ENCODE measurements at regions not wholly inside any gene's neighbourhood (a gene's known extent, or its start where the extent isn't known, plus 50 kb on each side); places are given as distances from the start of the nearest gene placed in this dataset.

DNA sequence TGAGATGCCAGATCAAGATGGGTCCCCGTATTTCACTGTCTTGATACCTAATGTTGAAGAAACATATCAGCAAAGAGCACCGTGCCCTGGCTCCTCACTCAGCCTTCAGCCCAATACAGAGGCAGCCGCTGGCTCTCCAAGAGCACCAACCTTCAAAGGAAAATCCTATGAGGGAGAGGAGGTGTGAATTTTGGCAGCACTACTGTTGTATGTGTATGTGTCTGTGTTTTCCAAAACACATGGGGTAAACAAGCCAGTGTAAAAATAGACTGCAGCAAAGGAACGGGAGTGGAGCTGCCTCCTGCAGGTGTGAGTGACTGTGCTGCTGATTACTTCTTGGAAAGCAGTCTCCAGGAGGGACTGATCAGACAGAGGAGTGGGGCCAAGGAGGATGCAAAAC, 194.0 kb upstream of the CDH5 start:
- no peak for DNase-seq (ENCODE audit: extremely low spot score)
- POLR2A ChIA-PET: no interaction called here
- CTCF ChIA-PET: no interaction called here
- no peak for TF ChIP-seq SUZ12 (IDR thresholded peaks at IDR 0.05)
- TF ChIP-seq SP1 (IDR thresholded peaks at IDR 0.05): no peak
- TF ChIP-seq FOXM1 (IDR thresholded peaks at IDR 0.05; ENCODE audit: borderline replicate concordance): no peak
- TF ChIP-seq ZNF384 (IDR thresholded peaks at IDR 0.05): no peak
- TF ChIP-seq FOXK2 (IDR thresholded peaks at IDR 0.05): no peak
- no peak for TF ChIP-seq L3MBTL2 (conservative IDR thresholded peaks at IDR 0.05)
- no peak for TF ChIP-seq NFRKB (IDR thresholded peaks at IDR 0.05)
- no peak for TF ChIP-seq ARNT (IDR thresholded peaks at IDR 0.05)
- TF ChIP-seq LEF1 (IDR thresholded peaks at IDR 0.05; ENCODE audit: borderline replicate concordance): no peak

DNA sequence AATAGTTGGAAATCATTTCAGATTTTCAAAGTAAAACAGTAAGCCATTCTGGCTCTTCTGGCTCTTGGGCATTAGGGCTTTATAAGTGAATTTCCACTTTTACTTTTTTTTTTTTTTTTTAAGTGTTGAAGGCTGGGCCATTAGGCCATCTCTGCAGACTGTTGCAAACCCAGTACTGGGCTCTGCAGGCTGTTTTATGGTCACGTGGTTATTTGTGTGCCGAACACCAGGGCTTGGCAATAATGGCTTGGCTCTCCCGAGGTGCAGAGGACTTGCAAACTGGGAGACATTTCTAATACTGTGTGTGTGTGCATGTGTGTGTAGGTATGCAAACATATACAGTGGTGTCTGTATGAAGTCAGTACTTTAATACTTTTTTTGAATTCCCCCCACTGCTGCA, 194.9 kb upstream of the CDH5 start:
- no peak for DNase-seq (ENCODE audit: extremely low spot score)
- no peak for TF ChIP-seq FOXM1 (IDR thresholded peaks at IDR 0.05; ENCODE audit: borderline replicate concordance)
- TF ChIP-seq ELF4 (IDR thresholded peaks at IDR 0.05): no peak
- no peak for TF ChIP-seq SP1 (IDR thresholded peaks at IDR 0.05)
- no peak for TF ChIP-seq FOXK2 (IDR thresholded peaks at IDR 0.05)
- no peak for TF ChIP-seq TARDBP (IDR thresholded peaks at IDR 0.05)
- TF ChIP-seq CTBP1 (IDR thresholded peaks at IDR 0.05; ENCODE audit: borderline replicate concordance): no peak
- TF ChIP-seq NFRKB (IDR thresholded peaks at IDR 0.05): no peak
- TF ChIP-seq FOXA1 (IDR thresholded peaks at IDR 0.05): no peak
- TF ChIP-seq, protein P1, sequence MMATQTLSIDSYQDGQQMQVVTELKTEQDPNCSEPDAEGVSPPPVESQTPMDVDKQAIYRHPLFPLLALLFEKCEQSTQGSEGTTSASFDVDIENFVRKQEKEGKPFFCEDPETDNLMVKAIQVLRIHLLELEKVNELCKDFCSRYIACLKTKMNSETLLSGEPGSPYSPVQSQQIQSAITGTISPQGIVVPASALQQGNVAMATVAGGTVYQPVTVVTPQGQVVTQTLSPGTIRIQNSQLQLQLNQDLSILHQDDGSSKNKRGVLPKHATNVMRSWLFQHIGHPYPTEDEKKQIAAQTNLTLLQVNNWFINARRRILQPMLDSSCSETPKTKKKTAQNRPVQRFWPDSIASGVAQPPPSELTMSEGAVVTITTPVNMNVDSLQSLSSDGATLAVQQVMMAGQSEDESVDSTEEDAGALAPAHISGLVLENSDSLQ (IDR thresholded peaks at IDR 0.05): no peak
- CTCF ChIA-PET: no interaction called here
- POLR2A ChIA-PET: no interaction called here

DNA sequence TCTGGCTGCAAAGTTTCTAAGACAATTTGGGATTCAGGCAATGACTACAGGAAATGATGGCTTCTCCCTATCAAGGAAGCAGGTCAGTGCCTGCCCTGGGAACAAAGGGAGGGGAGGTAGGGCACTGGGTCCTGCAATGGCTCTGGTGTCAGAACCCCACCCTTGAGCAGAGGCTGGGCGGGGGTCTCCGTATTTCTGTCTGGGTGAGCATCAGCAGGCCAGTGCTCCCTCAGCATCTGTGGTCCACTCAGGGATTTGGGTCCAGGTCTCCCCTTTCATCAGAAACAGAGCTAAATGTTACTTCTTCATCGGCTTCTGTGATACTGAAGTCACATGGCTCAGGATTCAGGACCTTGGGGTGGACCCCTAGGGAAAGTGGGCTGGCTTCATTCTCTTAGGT, 195.5 kb upstream of the CDH5 start:
- CTCF ChIA-PET: no interaction called here
- no peak for DNase-seq (ENCODE audit: extremely low spot score)
- TF ChIP-seq LEF1 (IDR thresholded peaks at IDR 0.05; ENCODE audit: borderline replicate concordance) (no peak), SUZ12 (IDR thresholded peaks at IDR 0.05) (no peak), L3MBTL2 (conservative IDR thresholded peaks at IDR 0.05) (no peak), FOXK2 (IDR thresholded peaks at IDR 0.05) (no peak), FOXM1 (IDR thresholded peaks at IDR 0.05; ENCODE audit: borderline replicate concordance) (no peak), HDGF (IDR thresholded peaks at IDR 0.05; ENCODE audit: borderline replicate concordance) (no peak), CTBP1 (IDR thresholded peaks at IDR 0.05; ENCODE audit: borderline replicate concordance) (no peak), FOXA1 (IDR thresholded peaks at IDR 0.05) (no peak), NFRKB (IDR thresholded peaks at IDR 0.05) (no peak), ELF4 (IDR thresholded peaks at IDR 0.05) (no peak), BHLHE40 (IDR thresholded peaks at IDR 0.05; ENCODE audit: borderline replicate concordance) (no peak), ZNF384 (IDR thresholded peaks at IDR 0.05) (no peak), SP1 (IDR thresholded peaks at IDR 0.05) (no peak), ARNT (IDR thresholded peaks at IDR 0.05) (no peak)
- TF ChIP-seq, protein P1 (IDR thresholded peaks at IDR 0.05): no peak
- POLR2A ChIA-PET: no interaction called here

DNA sequence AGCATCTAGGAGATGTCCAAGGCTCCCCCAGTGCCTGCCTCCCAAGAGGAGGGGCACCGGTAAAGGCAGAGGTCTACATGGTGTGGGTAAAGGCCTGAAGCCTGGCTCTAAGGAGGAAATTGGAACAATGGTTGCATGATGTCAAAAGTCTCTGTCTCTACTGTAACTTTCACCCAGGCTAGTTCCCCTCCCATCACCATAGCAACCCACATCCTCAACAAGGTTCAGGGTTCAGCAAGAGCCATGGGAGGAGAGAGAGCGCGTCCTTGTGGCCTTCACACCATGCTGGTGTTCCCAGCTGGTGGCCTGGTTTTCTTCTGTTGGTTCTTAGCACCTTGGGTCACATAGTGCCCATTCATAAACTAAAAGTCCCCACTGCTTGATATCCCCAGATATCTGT, 196.7 kb upstream of the CDH5 start:
- POLR2A ChIA-PET: no interaction called here
- CTCF ChIA-PET: no interaction called here
- TF ChIP-seq NFRKB (IDR thresholded peaks at IDR 0.05) (no peak), SUZ12 (IDR thresholded peaks at IDR 0.05) (no peak), TARDBP (IDR thresholded peaks at IDR 0.05) (no peak)
- no peak for DNase-seq (ENCODE audit: extremely low spot score)

DNA sequence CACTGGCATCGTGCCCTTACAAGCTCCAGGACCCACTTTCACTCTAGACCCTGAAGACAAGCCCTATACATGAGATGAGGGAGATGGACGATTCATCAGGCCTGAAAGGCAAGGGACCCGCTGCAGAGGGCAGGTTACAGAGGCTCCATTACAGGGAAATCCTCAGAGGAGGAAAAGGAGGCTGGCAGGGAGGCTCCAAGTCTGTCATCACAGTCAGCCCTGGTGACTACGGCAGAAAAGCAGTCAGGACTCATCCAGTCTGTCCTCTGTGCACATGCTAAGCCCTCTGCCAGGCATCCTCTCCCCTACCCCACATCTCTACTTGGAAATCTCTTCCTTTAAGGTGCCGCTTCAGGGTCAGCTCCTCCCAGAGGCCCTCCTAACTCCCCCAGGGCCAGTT, 197.7 kb upstream of the CDH5 start:
- DNase-seq (ENCODE audit: extremely low spot score): no peak
- ChIA-PET POLR2A (no interaction called here), CTCF (no interaction called here)
- TF ChIP-seq L3MBTL2 (conservative IDR thresholded peaks at IDR 0.05) (no peak), LEF1 (IDR thresholded peaks at IDR 0.05; ENCODE audit: borderline replicate concordance) (no peak), TARDBP (IDR thresholded peaks at IDR 0.05) (no peak), SP1 (IDR thresholded peaks at IDR 0.05) (no peak), NFRKB (IDR thresholded peaks at IDR 0.05) (no peak), HDGF (IDR thresholded peaks at IDR 0.05; ENCODE audit: borderline replicate concordance) (no peak)

DNA sequence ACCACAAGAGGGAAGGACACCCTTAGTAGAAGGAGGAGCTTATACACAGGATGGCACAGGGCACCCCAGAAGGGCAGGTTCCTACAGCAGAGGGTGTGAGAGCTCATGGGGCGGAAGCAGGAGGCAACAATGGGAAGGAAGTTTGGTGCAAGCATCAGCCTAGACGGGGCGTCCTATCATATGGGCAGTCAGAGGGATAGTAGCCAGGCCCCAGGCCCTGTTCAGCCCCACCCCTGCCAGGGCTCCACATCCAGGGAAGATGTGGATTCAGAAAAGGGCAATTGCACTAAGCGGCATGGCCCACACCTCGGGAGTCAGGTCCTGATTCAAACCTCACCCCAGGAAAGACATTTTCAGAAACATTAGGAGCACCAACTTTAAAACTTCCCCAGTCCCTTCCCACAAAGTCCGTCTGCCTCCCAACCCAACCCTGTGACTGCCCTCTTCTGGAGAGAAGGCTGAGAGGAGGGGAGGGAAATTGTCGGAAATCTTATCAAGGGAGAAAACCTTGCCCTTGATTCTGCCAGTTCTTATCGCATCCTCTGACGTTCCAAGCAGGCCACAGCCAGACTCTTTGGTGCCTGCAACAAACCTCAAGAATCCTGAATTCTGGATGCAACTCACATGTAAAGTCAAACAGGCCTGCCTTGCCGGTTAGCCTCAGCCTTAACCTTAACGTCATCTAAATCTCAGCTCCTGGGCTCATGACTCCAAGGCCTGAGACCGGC, 198.8 kb upstream of the CDH5 start:
- POLR2A ChIA-PET: no interaction called here
- no peak for DNase-seq (ENCODE audit: extremely low spot score)
- CTCF ChIA-PET: no interaction called here

More for the DNA sequence above, 198.8 kb upstream of the CDH5 start:
- TF ChIP-seq ZNF384 (IDR thresholded peaks at IDR 0.05): no peak
- no peak for TF ChIP-seq ELF4 (IDR thresholded peaks at IDR 0.05)
- no peak for TF ChIP-seq L3MBTL2 (conservative IDR thresholded peaks at IDR 0.05)
- no peak for TF ChIP-seq BHLHE40 (IDR thresholded peaks at IDR 0.05; ENCODE audit: borderline replicate concordance)
- no peak for TF ChIP-seq FOXM1 (IDR thresholded peaks at IDR 0.05; ENCODE audit: borderline replicate concordance)
- no peak for TF ChIP-seq NFRKB (IDR thresholded peaks at IDR 0.05)
- TF ChIP-seq FOXK2 (IDR thresholded peaks at IDR 0.05): no peak
- TF ChIP-seq TARDBP (IDR thresholded peaks at IDR 0.05): no peak
- no peak for TF ChIP-seq HDGF (IDR thresholded peaks at IDR 0.05; ENCODE audit: borderline replicate concordance)
- TF ChIP-seq, protein P1 (IDR thresholded peaks at IDR 0.05): no peak
- TF ChIP-seq CTBP1 (IDR thresholded peaks at IDR 0.05; ENCODE audit: borderline replicate concordance): no peak
- TF ChIP-seq ARNT (IDR thresholded peaks at IDR 0.05): no peak
- TF ChIP-seq FOXA1 (IDR thresholded peaks at IDR 0.05): no peak
- no peak for TF ChIP-seq SP1 (IDR thresholded peaks at IDR 0.05)
- no peak for TF ChIP-seq LEF1 (IDR thresholded peaks at IDR 0.05; ENCODE audit: borderline replicate concordance)
- TF ChIP-seq SUZ12 (IDR thresholded peaks at IDR 0.05): no peak

All from HEK293T (cell line).